ENCODE measurements at regions not wholly inside any gene's neighbourhood (a gene's known extent, or its start where the extent isn't known, plus 50 kb on each side); places are given as distances from the start of the nearest gene placed in this dataset.

DNA sequence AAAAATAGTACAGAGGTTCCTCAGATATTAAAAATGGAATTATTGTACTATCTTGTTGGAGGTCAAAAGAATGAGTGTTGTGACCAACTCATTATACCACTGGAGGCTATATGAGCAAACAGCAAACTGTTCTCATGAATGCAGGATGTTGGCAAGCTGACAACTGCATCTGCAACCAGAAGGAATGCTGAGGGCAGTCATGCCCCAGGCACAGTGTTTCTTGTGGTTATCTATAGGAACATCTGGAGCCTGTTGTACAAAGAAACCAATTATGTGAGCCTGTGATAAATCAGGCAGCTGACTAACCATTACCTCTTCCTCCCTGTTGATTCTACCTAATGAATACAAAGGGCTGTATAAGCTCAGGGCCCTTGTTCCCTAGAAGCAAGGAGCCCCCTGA is 2057.1 kb downstream of the TP53TG3F start:
- ChIA-PET POLR2A (no interaction called here), CTCF (no interaction called here)
- DNase-seq (ENCODE audit: low read depth, low spot score) = no peak
- TF ChIP-seq, protein P1, sequence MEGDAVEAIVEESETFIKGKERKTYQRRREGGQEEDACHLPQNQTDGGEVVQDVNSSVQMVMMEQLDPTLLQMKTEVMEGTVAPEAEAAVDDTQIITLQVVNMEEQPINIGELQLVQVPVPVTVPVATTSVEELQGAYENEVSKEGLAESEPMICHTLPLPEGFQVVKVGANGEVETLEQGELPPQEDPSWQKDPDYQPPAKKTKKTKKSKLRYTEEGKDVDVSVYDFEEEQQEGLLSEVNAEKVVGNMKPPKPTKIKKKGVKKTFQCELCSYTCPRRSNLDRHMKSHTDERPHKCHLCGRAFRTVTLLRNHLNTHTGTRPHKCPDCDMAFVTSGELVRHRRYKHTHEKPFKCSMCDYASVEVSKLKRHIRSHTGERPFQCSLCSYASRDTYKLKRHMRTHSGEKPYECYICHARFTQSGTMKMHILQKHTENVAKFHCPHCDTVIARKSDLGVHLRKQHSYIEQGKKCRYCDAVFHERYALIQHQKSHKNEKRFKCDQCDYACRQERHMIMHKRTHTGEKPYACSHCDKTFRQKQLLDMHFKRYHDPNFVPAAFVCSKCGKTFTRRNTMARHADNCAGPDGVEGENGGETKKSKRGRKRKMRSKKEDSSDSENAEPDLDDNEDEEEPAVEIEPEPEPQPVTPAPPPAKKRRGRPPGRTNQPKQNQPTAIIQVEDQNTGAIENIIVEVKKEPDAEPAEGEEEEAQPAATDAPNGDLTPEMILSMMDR (IDR thresholded peaks at IDR 0.05; ENCODE audit: low read depth, low read length) = no peak
- Histone ChIP-seq H3K27me3 (ENCODE audit: control insufficient read depth, insufficient read depth, low read length) (no peaks in the 10 kb centered on the region), H3K4me3 (ENCODE audit: low read depth, low read length) (no peak overlapping the region), H3K9me3 (ENCODE audit: control insufficient read depth, insufficient read depth, low read length) (peaks cover 16% of the 10 kb centered on the region; the same call in 1 of the 2 replicates), H3K27ac (ENCODE audit: low read depth, low read length) (no peak overlapping the region)

GRCh38 chr16:35516971-35517370 is 2057.6 kb downstream of the TP53TG3F start:
- no peaks in the 10 kb centered on the region for H3K27me3 ChIP-seq (ENCODE audit: control insufficient read depth, insufficient read depth, low read length)
- peaks cover 14% of the 10 kb centered on the region; the same call in 1 of the 2 replicates for H3K9me3 ChIP-seq (ENCODE audit: control insufficient read depth, insufficient read depth, low read length)
- no peak overlapping the region for H3K4me3 ChIP-seq (ENCODE audit: low read depth, low read length)
- DNase-seq (ENCODE audit: low read depth, low spot score) = no peak
- TF ChIP-seq, protein P1 (IDR thresholded peaks at IDR 0.05; ENCODE audit: low read depth, low read length) = no peak
- ChIA-PET POLR2A (no interaction called here), CTCF (no interaction called here)
- no peak overlapping the region for H3K27ac ChIP-seq (ENCODE audit: low read depth, low read length)

- no peak overlapping the region for H3K4me3 ChIP-seq (ENCODE audit: low read depth, low read length)
- H3K27me3 ChIP-seq (ENCODE audit: control insufficient read depth, insufficient read depth, low read length) = no peaks in the 10 kb centered on the region
- TF ChIP-seq, protein P1 (IDR thresholded peaks at IDR 0.05; ENCODE audit: low read depth, low read length) = no peak
- no peak overlapping the region for H3K27ac ChIP-seq (ENCODE audit: low read depth, low read length)
- ChIA-PET CTCF (no interaction called here), POLR2A (no interaction called here)
- H3K9me3 ChIP-seq (ENCODE audit: control insufficient read depth, insufficient read depth, low read length) = peaks cover 26% of the 10 kb centered on the region
- DNase-seq (ENCODE audit: low read depth, low spot score) = no peak
These were observed 2064.6 kb downstream of the TP53TG3F start for GRCh38 chr16:35523991-35524390.

DNA sequence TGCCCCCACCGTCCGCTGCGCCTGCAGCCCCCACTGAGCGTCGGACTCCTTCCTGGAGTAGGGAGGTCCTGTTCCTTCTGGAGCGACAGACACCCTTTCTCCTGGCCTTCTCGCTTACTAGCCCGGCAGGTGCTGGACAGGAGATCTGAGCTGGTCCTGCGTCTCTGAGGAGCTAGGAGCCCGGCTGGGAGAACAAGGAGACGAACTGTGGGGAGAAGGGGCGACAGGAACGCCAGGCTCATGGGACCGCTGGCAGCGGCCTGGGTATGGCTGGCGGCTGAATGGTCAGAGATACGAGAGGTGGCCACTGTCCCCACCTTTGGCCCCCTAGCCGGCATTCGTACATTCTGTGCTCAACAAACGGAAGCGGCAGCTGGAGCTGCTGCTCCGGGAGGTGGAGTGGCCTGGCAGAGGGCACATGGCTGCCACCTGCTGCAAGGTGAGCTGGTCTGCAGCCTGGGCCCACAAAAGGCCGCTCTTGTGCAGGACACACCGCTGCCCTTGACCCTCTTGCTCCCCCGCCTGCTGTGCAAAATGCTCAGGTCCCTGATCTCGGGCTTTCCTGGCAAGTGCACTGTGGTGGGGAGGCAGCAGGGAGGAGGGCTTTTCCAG is 2066.7 kb downstream of the TP53TG3F start:
- CTCF ChIA-PET = no interaction called here
- TF ChIP-seq, protein P1 (IDR thresholded peaks at IDR 0.05; ENCODE audit: low read depth, low read length) = no peak
- POLR2A ChIA-PET = no interaction called here
- Histone ChIP-seq H3K27me3 (ENCODE audit: control insufficient read depth, insufficient read depth, low read length) (no peaks in the 10 kb centered on the region), H3K9me3 (ENCODE audit: control insufficient read depth, insufficient read depth, low read length) (peaks cover 28% of the 10 kb centered on the region), H3K4me3 (ENCODE audit: low read depth, low read length) (no peak overlapping the region), H3K27ac (ENCODE audit: low read depth, low read length) (no peak overlapping the region)
- no peak for DNase-seq (ENCODE audit: low read depth, low spot score)

- H3K4me3 ChIP-seq (ENCODE audit: low read depth, low read length) = no peak overlapping the region
- TF ChIP-seq, protein P1 (IDR thresholded peaks at IDR 0.05; ENCODE audit: low read depth, low read length) = no peak
- no peak overlapping the region for H3K27ac ChIP-seq (ENCODE audit: low read depth, low read length)
- ChIA-PET POLR2A (no interaction called here), CTCF (no interaction called here)
- no peaks in the 10 kb centered on the region for H3K27me3 ChIP-seq (ENCODE audit: control insufficient read depth, insufficient read depth, low read length)
- DNase-seq (ENCODE audit: low read depth, low spot score) = no peak
- peaks cover 32% of the 10 kb centered on the region for H3K9me3 ChIP-seq (ENCODE audit: control insufficient read depth, insufficient read depth, low read length)
These were observed 2073.2 kb downstream of the TP53TG3F start for GRCh38 chr16:35532576-35532975.
